ENCODE measurements at regions not wholly inside any gene's neighbourhood (a gene's known extent, or its start where the extent isn't known, plus 50 kb on each side); places are given as distances from the start of the nearest gene placed in this dataset.

- Histone ChIP-seq H3K36me3 (no peaks in the 10 kb centered on the region), H3K27me3 (no peaks in the 10 kb centered on the region), H3K9me3 (no peaks in the 10 kb centered on the region), H3K4me3 (no peak overlapping the region), H3K27ac (no peak overlapping the region), H3K4me1 (peaks cover 0 to 47% (median 43%) of the 10 kb centered on the region in 4 donors)
- intact Hi-C loops (cut with DNase I) = loop anchor here (5.0 to 10.0 kb wide), 2 partner anchors 57 to 515 kb away; no protein-coding TSS in a partner anchor
- WGBS, 2 donors = 39 to 60% methylated on average over 1 of the region's 1 CpG
- no peak for DNase-seq
- TF ChIP-seq EP300 (IDR thresholded peaks at IDR 0.05) (no peak), CTCF (IDR thresholded peaks at IDR 0.05) (no peak), POLR2AphosphoS5 (IDR thresholded peaks at IDR 0.05) (no peak), POLR2A (IDR thresholded peaks at IDR 0.05) (no peak)
These were observed 496.9 kb downstream of the KCTD12 start for GRCh38 chr13:76389321-76389720.

- Histone ChIP-seq H3K27ac (no peak overlapping the region), H3K36me3 (no peaks in the 10 kb centered on the region), H3K9me3 (no peaks in the 10 kb centered on the region), H3K4me1 (peaks cover 0 to 59% (median 56%) of the 10 kb centered on the region in 4 donors), H3K27me3 (no peaks in the 10 kb centered on the region), H3K4me3 (no peak overlapping the region)
- no peak for TF ChIP-seq CTCF (IDR thresholded peaks at IDR 0.05)
- no peak for TF ChIP-seq POLR2AphosphoS5 (IDR thresholded peaks at IDR 0.05)
- no peak for TF ChIP-seq POLR2A (IDR thresholded peaks at IDR 0.05)
- no peak for TF ChIP-seq EP300 (IDR thresholded peaks at IDR 0.05)
- intact Hi-C loops (cut with DNase I) = loop anchor here (5.0 to 10.0 kb wide), 2 partner anchors 55 to 513 kb away; no protein-coding TSS in a partner anchor
- DNase-seq = no peak
- WGBS, 2 donors = 60 to 73% methylated on average over 1 of the region's 1 CpG
These were observed 498.6 kb downstream of the KCTD12 start for GRCh38 chr13:76387566-76387965.

GRCh38 chr13:76386321-76386720 is 499.9 kb downstream of the KCTD12 start:
- peak overlapping the region in 3 of 4 donors; percentile 10 to 75 (median 62) for H3K27ac ChIP-seq
- no peaks in the 10 kb centered on the region for H3K27me3 ChIP-seq
- TF ChIP-seq POLR2AphosphoS5 (IDR thresholded peaks at IDR 0.05) (peak in 3 of 4 donors; percentile 46 to 55 (median 54)), EP300 (IDR thresholded peaks at IDR 0.05) (no peak)
- H3K36me3 ChIP-seq = no peaks in the 10 kb centered on the region
- no peak for DNase-seq
- 48 to 66% methylated on average over 3 of the region's 3 CpGs for WGBS, 2 donors
- intact Hi-C loops (cut with DNase I) = loop anchor here (5.0 to 10.0 kb wide), 2 partner anchors 54 to 512 kb away; no protein-coding TSS in a partner anchor
- H3K4me1 ChIP-seq = peaks cover 0 to 59% (median 56%) of the 10 kb centered on the region in 4 donors
- no peaks in the 10 kb centered on the region for H3K9me3 ChIP-seq
- H3K4me3 ChIP-seq = no peak overlapping the region

GRCh38 chr13:76385586-76385985 is 500.6 kb downstream of the KCTD12 start:
- intact Hi-C loops (cut with DNase I) = loop anchor here (5.0 to 10.0 kb wide), 2 partner anchors 53 to 511 kb away; no protein-coding TSS in a partner anchor
- TF ChIP-seq CTCF (IDR thresholded peaks at IDR 0.05) = no peak
- no peak for TF ChIP-seq EP300 (IDR thresholded peaks at IDR 0.05)
- TF ChIP-seq POLR2AphosphoS5 (IDR thresholded peaks at IDR 0.05) = no peak
- TF ChIP-seq POLR2A (IDR thresholded peaks at IDR 0.05) = no peak
- no peak for DNase-seq
- 82 to 84% methylated on average over 2 of the region's 2 CpGs for WGBS, 2 donors
- Histone ChIP-seq H3K4me3 (no peak overlapping the region), H3K4me1 (peaks cover 0 to 57% (median 55%) of the 10 kb centered on the region in 4 donors), H3K36me3 (no peaks in the 10 kb centered on the region), H3K27ac (peak overlapping the region in 3 of 4 donors; percentile 10 to 75 (median 62)), H3K27me3 (no peaks in the 10 kb centered on the region), H3K9me3 (no peaks in the 10 kb centered on the region)

GRCh38 chr13:76383676-76384461 is 502.3 kb downstream of the KCTD12 start:
- DNase-seq = peak; percentile 67

More at GRCh38 chr13:76383676-76384461, 502.3 kb downstream of the KCTD12 start:
- Histone ChIP-seq H3K27ac (peak overlapping the region; percentile 22 to 75 (median 66)), H3K36me3 (no peaks in the 10 kb centered on the region), H3K27me3 (no peaks in the 10 kb centered on the region), H3K4me1 (peaks cover 0 to 45% (median 43%) of the 10 kb centered on the region in 4 donors), H3K9me3 (no peaks in the 10 kb centered on the region), H3K4me3 (no peak overlapping the region)
- WGBS, 2 donors = 31 to 58% methylated on average over 2 of the region's 2 CpGs
- TF ChIP-seq POLR2A (IDR thresholded peaks at IDR 0.05) = no peak
- no peak for TF ChIP-seq CTCF (IDR thresholded peaks at IDR 0.05)
- TF ChIP-seq EP300 (IDR thresholded peaks at IDR 0.05) = no peak
- peak; percentile 34 to 83 (median 77) for TF ChIP-seq POLR2AphosphoS5 (IDR thresholded peaks at IDR 0.05)
- intact Hi-C loops (cut with DNase I) = loop anchor here (10.0 kb wide), 1 partner anchor 509 kb away; no protein-coding TSS in a partner anchor

Measured in sigmoid colon (tissue), 6 donors.